B cell (primary cell): ENCODE measurements at regions not wholly inside any gene's neighbourhood (a gene's known extent, or its start where the extent isn't known, plus 50 kb on each side); places are given as distances from the start of the nearest gene placed in this dataset.

Experiments
- ATAC-seq: fragments of 200-7000 bp; cut with Tn5 transposase; one replicate; pipeline ENCODE4 v1.10.0; 2021; ENCODE audit warnings: low read depth, mild to moderate bottlenecking, moderate number of reproducible peaks, moderate library complexity
- CTCF ChIA-PET: fragments of 350-600 bp; sonication (Branson Sonifier 250); formaldehyde crosslinking; loops from one replicate; lab custom pipeline; 2021; ENCODE audit warnings: antibody characterized with exemption, inconsistent platforms; lab: Charles Lee
- POLR2A ChIA-PET: fragments of 350-600 bp; sonication (Branson Sonifier 250); formaldehyde crosslinking; loops from one replicate; lab custom pipeline; 2021; ENCODE audit warnings: antibody characterized with exemption; lab: Charles Lee
- DNase-seq: peaks from one replicate; pipeline ENCODE4 v3.0.0; 2013
- H2AFZ ChIP-seq: 2 replicates; pipeline ENCODE4 v1.6.1; 2012; ENCODE audit warnings: mild to moderate bottlenecking, low read depth, low read length; ENCODE audit not compliant: insufficient read depth, poor library complexity, severe bottlenecking
- H3K27ac ChIP-seq, 2 donors: 1 replicate in 1 of 2; 2 replicates in 1 of 2; pipeline ENCODE4 v1.5.1; 2012 to 2013; ENCODE audit warnings: low read length in 2 of 2, mild to moderate bottlenecking in 2 of 2, moderate library complexity in 1 of 2
- H3K27me3 ChIP-seq, 4 experiments: fragments of 200-600 bp in 1 of 4; sonication (generic) in 1 of 4; replicated peaks in 1 of 4; 1 replicate in 2 of 4; 2 replicates in 2 of 4; pipeline versions ENCODE4 v1.6.1 to v1.7.0; 2013 to 2016; ENCODE audit warnings: low read length in 3 of 4, mild to moderate bottlenecking in 2 of 4, mixed read lengths in 1 of 4, moderate library complexity in 1 of 4; ENCODE audit not compliant: insufficient read depth in 4 of 4, control insufficient read depth in 3 of 4; ENCODE audit errors: control extremely low read depth in 1 of 4
- H3K36me3 ChIP-seq, 2 experiments: replicated peaks in 1 of 2; 1 replicate in 1 of 2; 2 replicates in 1 of 2; pipeline versions ENCODE4 v1.6.1 to v1.7.1; 2013; ENCODE audit warnings: low read length in 1 of 2; ENCODE audit not compliant: insufficient read depth in 2 of 2, control insufficient read depth in 1 of 2; ENCODE audit errors: control extremely low read depth in 1 of 2, extremely low read depth in 1 of 2
- H3K4me1 ChIP-seq, 2 donors: fragments of 200-600 bp in 1 of 2; sonication (generic) in 1 of 2; 1 replicate in 1 of 2; 2 replicates in 1 of 2; pipeline versions ENCODE4 v1.5.1 to v1.6.1; 2013 to 2017; ENCODE audit warnings: low read length in 2 of 2; ENCODE audit not compliant: control insufficient read depth in 2 of 2, insufficient read depth in 2 of 2
- H3K4me2 ChIP-seq: replicated peaks from 2 replicates; pipeline ENCODE3; 2012; ENCODE audit warnings: mild to moderate bottlenecking, low read depth, low read length; ENCODE audit not compliant: poor library complexity, severe bottlenecking
- H3K4me3 ChIP-seq, 5 experiments: fragments of 200-600 bp in 1 of 5; sonication (generic) in 1 of 5; 1 replicate in 3 of 5; 2 replicates in 2 of 5; pipeline versions ENCODE4 v1.5.1 to v1.7.0; 2011 to 2016; ENCODE audit warnings: low read length in 4 of 5, mild to moderate bottlenecking in 4 of 5, low read depth in 2 of 5, control low read depth in 1 of 5, moderate library complexity in 1 of 5; ENCODE audit not compliant: insufficient read depth in 1 of 5; ENCODE audit errors: control extremely low read depth in 1 of 5, extremely low read depth in 1 of 5
- H3K79me2 ChIP-seq: fragments of 200-600 bp; sonication (generic); one replicate; pipeline ENCODE4 v1.6.0; 2016; ENCODE audit warnings: low read length; ENCODE audit not compliant: control insufficient read depth, insufficient read depth
- H3K9ac ChIP-seq: fragments of 200-600 bp; sonication (generic); 2 replicates; pipeline ENCODE4 v1.6.1; 2017; ENCODE audit warnings: mild to moderate bottlenecking, low read length, moderate library complexity
- H3K9me3 ChIP-seq, 3 donors: one replicate each; pipeline versions ENCODE4 v1.6.1 to v1.7.1; 2013; ENCODE audit warnings: low read length in 2 of 3; ENCODE audit not compliant: control insufficient read depth in 2 of 3, insufficient read depth in 1 of 3; ENCODE audit errors: control extremely low read depth in 1 of 3
- H4K20me1 ChIP-seq: 2 replicates; pipeline ENCODE4 v1.6.0; 2012; ENCODE audit warnings: mild to moderate bottlenecking, low read length; ENCODE audit not compliant: insufficient read depth, control insufficient read depth, poor library complexity, severe bottlenecking
- H3K27ac Mint-ChIP-seq: one replicate; pipeline ENCODE4 v1.8.0; 2021; ENCODE audit warnings: mixed read lengths
- H3K27me3 Mint-ChIP-seq: one replicate; pipeline ENCODE4 v1.8.0; 2021; ENCODE audit warnings: mixed read lengths
- H3K4me1 Mint-ChIP-seq: one replicate; pipeline ENCODE4 v1.8.0; 2021; ENCODE audit warnings: mixed read lengths
- H3K4me3 Mint-ChIP-seq: one replicate; pipeline ENCODE4 v1.8.0; 2021; ENCODE audit warnings: mixed read lengths
- H3K9me3 Mint-ChIP-seq: one replicate; pipeline ENCODE4 v1.8.0; 2022; ENCODE audit warnings: mixed read lengths; ENCODE audit not compliant: insufficient read depth
- CTCF ChIP-seq: fragments of 200-600 bp; IDR thresholded peaks from one replicate; pipeline ENCODE4 v1.8.0; 2022; ENCODE audit warnings: antibody characterized with exemption, mild to moderate bottlenecking
- EZH2 ChIP-seq: IDR thresholded peaks from 2 replicates; pipeline ENCODE4 v1.6.1; 2012; ENCODE audit warnings: borderline replicate concordance, low read depth, mild to moderate bottlenecking, moderate library complexity, low read length; ENCODE audit not compliant: insufficient read depth, poor library complexity, severe bottlenecking
- WGBS: methylation state at CpG from one replicate; pipeline ENCODE4 v1.1.5; 2013; ENCODE audit warnings: missing lambda C conversion rate; ENCODE audit not compliant: insufficient coverage; 5-methylcytosine and 5-hydroxymethylcytosine counted together
- intact Hi-C: fragments of 100-400 bp; cut with micrococcal nuclease; formaldehyde crosslinking; loops from one replicate; pipeline ENCODE4 v1.10.0; 2022

GRCh38 chr5:8413975-8414374 lies 545.0 kb downstream of the MTRR start:
- WGBS = 95% methylated on average over 5 of the region's 7 CpGs
- Histone ChIP-seq H3K9me3 (no peaks in the 10 kb centered on the region), H3K4me2 (no peak overlapping the region), H3K79me2 (no peaks in the 10 kb centered on the region), H3K27ac (no peak overlapping the region), H4K20me1 (no peaks in the 10 kb centered on the region), H3K36me3 (no peaks in the 10 kb centered on the region), H3K27me3 (no peaks in the 10 kb centered on the region), H3K9ac (no peak overlapping the region), H3K4me3 (no peak overlapping the region), H2AFZ (no peak overlapping the region), H3K4me1 (no peaks in the 10 kb centered on the region)
- ATAC-seq (no peak), DNase-seq (no peak)
- Mint-ChIP-seq H3K27ac (no peak overlapping the region), H3K9me3 (no peaks in the 10 kb centered on the region), H3K27me3 (no peaks in the 10 kb centered on the region), H3K4me3 (no peak overlapping the region), H3K4me1 (no peaks in the 10 kb centered on the region)
- TF ChIP-seq EZH2 (no peak), CTCF (no peak)
- CTCF ChIA-PET = no interaction called here
- POLR2A ChIA-PET = no interaction called here
- intact Hi-C loops = no loop called here

GRCh38 chr5:8417316-8418048 lies 548.5 kb downstream of the MTRR start:
- no peaks in the 10 kb centered on the region for H3K4me1 ChIP-seq
- H2AFZ ChIP-seq = no peak overlapping the region
- ATAC-seq (no peak), DNase-seq (no peak)
- no peak overlapping the region for H3K4me3 Mint-ChIP-seq
- WGBS = 6% methylated on average over 3 of the region's 4 CpGs
- no peak overlapping the region for H3K4me3 ChIP-seq
- H3K4me1 Mint-ChIP-seq = no peaks in the 10 kb centered on the region
- no peaks in the 10 kb centered on the region for H3K9me3 Mint-ChIP-seq
- H3K27me3 ChIP-seq = no peaks in the 10 kb centered on the region
- H3K79me2 ChIP-seq = no peaks in the 10 kb centered on the region
- no peaks in the 10 kb centered on the region for H3K36me3 ChIP-seq
- no peak overlapping the region for H3K27ac Mint-ChIP-seq
- intact Hi-C loops = no loop called here
- no peaks in the 10 kb centered on the region for H4K20me1 ChIP-seq
- POLR2A ChIA-PET = interaction anchor here (0.5 kb wide), 1 partner anchor 11 kb away, joined by 7 read pairs; no protein-coding TSS in a partner anchor
- no peaks in the 10 kb centered on the region for H3K27me3 Mint-ChIP-seq
- H3K9ac ChIP-seq = no peak overlapping the region
- H3K27ac ChIP-seq = no peak overlapping the region
- TF ChIP-seq CTCF (no peak), EZH2 (no peak)
- CTCF ChIA-PET = no interaction called here
- H3K9me3 ChIP-seq = no peaks in the 10 kb centered on the region
- H3K4me2 ChIP-seq = no peak overlapping the region
